ENCODE measurements at regions not wholly inside any gene's neighbourhood (a gene's known extent, or its start where the extent isn't known, plus 50 kb on each side); places are given as distances from the start of the nearest gene placed in this dataset.

DNA sequence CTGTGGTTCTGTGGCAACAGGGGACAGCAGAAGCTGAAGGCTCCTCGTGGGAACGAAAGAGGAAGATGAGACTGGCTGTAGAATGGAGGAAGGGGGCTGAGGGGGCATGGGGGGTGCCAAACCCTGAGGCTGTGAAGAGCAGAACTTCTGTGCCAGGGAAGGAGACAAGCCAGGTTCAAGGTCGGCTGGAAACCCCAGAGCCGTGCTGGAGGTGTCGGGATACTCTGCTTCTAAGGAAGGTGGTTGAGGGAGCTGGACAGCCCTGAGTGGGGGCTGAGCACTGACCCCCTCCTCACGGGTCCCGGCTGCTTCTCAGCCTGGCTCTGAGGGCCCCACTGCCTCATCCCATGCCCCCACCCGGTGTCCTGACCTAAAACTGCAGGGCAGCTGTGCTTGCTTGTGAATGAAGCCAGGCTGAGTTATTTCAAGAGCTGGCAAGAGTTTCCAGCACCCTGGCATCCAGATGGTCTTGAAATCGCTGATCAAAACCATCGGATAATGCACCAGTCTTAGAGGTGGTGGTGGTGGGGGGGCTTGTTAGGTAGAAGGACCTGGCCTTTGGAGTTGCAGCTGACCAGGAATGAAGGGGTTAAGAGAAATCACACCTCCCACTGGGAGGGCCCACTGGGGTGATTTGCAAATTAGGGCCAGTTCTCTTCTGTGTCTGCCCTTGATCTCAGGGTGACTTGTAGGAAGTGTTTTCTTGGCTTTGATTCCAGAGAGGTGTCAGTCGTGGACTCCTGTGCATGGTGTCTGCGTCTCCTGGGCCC lies 218.9 kb upstream of the C1orf174 start:
- TF ChIP-seq, protein P1, sequence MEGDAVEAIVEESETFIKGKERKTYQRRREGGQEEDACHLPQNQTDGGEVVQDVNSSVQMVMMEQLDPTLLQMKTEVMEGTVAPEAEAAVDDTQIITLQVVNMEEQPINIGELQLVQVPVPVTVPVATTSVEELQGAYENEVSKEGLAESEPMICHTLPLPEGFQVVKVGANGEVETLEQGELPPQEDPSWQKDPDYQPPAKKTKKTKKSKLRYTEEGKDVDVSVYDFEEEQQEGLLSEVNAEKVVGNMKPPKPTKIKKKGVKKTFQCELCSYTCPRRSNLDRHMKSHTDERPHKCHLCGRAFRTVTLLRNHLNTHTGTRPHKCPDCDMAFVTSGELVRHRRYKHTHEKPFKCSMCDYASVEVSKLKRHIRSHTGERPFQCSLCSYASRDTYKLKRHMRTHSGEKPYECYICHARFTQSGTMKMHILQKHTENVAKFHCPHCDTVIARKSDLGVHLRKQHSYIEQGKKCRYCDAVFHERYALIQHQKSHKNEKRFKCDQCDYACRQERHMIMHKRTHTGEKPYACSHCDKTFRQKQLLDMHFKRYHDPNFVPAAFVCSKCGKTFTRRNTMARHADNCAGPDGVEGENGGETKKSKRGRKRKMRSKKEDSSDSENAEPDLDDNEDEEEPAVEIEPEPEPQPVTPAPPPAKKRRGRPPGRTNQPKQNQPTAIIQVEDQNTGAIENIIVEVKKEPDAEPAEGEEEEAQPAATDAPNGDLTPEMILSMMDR (IDR thresholded peaks at IDR 0.05; ENCODE audit: low read depth, low read length), result no peak
- no peak overlapping the region for H3K4me3 ChIP-seq (ENCODE audit: low read depth, low read length)
- no peak for DNase-seq (ENCODE audit: low read depth, low spot score)
- in situ Hi-C loops (cut with HindIII; ENCODE audit: low sequenced_read_pairs), result no loop called here

DNA sequence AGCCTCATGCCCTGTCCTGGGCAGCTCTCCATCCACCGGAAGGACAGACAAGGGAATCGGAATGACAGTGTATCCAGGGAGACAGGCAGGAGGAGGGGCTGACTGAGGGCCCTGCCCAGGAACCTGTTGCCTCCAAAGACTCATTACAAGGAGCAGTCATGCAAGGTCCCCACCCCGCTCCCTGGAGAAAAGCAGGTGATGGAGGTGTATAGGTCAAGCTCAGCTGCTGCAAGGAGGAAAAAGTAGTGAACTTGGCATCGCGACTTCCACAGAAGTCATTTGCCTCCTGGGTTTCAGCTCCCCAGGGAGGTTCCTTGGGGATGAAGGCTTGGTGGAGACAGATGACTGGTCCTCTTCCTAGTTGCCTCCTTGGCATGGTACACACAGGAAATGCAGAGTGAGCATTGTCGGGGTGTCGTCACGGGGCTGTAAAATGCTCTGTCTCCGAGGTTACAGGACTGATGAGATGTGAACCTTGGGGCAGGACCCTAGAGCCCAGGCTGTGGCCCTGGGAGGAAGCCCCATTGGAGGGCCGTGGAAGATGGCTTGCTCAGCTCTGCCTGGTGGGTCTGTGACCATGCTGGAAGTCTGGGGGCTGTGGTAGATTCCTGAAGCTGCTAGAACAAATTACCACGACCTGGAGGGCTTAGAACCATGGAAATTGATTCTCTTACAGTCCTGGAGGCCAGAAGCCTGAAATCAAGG lies 219.6 kb upstream of the C1orf174 start:
- DNase-seq (ENCODE audit: low read depth, low spot score), result no peak
- TF ChIP-seq, protein P1 (IDR thresholded peaks at IDR 0.05; ENCODE audit: low read depth, low read length), result no peak
- in situ Hi-C loops (cut with HindIII; ENCODE audit: low sequenced_read_pairs), result no loop called here
- no peak overlapping the region for H3K4me3 ChIP-seq (ENCODE audit: low read depth, low read length)

DNA sequence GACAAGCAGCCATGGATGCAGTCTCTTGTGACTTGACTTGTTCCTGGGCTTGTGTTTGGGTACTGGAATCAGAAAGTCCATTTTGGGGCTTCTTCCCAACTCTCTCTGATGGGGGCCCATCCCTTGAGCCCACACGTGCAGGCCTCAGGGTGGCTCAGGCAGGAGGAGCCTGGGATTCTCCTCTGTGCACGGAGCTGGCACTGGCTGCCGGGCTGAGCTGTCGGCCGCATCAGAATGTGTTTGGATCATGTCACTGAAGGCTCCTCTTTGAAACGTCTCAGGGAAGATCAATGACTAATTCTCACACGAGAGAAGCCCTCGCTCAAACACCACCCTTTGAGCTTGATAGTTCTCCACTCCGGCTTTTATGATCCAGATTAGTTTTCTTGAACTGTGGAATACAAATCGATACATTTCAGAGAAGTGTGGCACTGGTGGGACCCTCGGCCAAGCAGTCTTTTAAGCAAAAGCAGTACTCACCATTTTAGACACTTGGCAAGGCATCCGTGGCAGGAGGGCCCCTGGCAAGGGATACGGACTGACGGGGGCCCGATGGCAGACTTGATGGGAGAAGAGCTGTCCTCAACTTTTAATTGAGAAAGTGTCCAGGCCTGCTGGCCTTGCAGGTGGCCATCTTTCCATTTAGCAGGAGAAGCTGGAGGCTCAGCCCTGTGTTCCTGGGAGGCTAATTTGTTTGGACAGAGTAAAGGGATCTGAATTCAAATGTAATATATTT lies 220.7 kb upstream of the C1orf174 start:
- no peak for DNase-seq (ENCODE audit: low read depth, low spot score)
- no peak overlapping the region for H3K4me3 ChIP-seq (ENCODE audit: low read depth, low read length)
- TF ChIP-seq, protein P1 (IDR thresholded peaks at IDR 0.05; ENCODE audit: low read depth, low read length), result no peak
- in situ Hi-C loops (cut with HindIII; ENCODE audit: low sequenced_read_pairs), result no loop called here

DNA sequence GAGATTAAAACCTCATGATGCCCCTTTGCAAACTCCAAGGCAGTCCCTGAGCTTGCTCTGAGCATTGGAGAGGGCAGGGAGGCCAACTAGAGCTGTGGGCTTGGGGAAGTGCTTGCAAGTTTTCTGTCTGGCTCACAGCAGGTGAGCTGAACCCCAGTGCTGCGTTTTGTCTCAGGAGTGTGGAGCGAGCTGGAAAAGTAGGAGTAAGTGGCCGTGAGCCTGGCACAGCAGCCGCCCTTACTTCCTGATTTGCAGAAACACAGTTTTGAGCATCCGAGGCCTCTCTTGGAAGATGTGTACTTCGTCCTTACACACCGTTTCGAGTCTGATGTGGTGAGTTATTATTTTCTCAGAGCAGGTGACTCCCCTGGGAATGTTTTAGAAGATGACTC lies 221.2 kb upstream of the C1orf174 start:
- in situ Hi-C loops (cut with HindIII; ENCODE audit: low sequenced_read_pairs), result no loop called here
- no peak overlapping the region for H3K4me3 ChIP-seq (ENCODE audit: low read depth, low read length)
- TF ChIP-seq, protein P1 (IDR thresholded peaks at IDR 0.05; ENCODE audit: low read depth, low read length), result no peak
- no peak for DNase-seq (ENCODE audit: low read depth, low spot score)

DNA sequence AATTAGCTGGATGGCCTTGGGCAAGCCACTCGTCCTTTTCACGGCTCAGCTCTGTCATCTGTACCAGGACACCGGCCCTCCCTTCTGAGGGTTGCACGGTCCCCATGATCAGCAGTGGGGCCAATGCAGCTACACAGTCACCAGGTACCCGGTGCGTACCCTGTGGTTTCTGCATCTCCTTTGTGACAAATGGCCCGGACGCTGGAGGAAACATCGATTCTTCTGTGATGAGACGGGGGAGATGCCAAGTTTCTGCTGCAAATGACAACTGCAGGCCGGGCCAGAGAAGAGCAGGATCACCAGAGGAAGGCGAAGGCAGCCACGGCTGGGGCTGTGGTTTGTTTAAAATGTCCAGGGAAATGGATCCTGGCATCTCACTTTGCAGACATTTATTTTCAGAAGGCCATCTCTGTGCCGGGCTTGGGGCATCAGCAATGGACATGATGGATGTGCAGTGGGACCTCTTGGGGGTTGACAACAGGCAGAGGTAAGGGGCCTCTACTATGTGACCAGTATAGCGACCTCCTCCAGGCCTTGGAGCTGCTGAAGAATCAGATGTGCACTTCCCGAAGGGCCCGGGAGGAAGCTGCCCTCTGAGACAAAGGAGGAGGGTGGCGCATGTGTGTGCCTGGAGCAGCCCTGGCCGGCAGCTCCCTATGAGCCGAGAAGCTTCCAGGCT lies 221.9 kb upstream of the C1orf174 start:
- in situ Hi-C loops (cut with HindIII; ENCODE audit: low sequenced_read_pairs), result no loop called here
- H3K4me3 ChIP-seq (ENCODE audit: low read depth, low read length), result no peak overlapping the region
- no peak for DNase-seq (ENCODE audit: low read depth, low spot score)
- TF ChIP-seq, protein P1 (IDR thresholded peaks at IDR 0.05; ENCODE audit: low read depth, low read length), result no peak

DNA sequence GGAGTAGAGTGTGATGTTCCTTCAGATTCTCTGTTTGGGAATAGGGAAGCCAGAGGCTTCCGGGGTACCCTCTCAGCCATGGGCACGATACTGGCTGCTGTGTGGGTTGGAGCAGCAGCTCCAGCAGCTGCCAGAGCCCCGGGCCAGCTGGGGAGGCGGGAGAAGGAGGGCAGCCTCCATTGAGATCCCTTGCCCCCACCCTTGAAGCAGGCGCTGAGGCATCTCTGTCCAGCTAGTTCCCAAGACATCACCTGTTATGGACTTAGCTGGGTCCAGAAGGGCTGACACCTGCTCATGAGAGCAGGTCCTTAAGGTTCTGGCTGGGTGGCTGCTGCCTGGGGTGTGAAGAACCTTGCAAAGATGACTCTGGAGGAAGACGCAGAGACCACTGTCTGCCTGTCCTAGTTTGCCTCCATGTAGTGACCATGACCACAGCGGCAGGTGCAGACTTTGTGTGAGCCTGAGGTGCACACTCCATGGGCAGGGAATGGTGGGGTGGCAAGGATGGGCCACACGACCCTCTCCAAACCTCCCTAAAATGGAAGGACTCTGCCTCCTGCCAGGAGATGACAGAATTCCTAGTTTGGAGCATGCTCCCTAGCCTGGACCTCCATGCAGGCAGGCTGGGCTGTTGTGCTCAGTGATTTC lies 222.6 kb upstream of the C1orf174 start:
- no peak overlapping the region for H3K4me3 ChIP-seq (ENCODE audit: low read depth, low read length)
- TF ChIP-seq, protein P1 (IDR thresholded peaks at IDR 0.05; ENCODE audit: low read depth, low read length), result no peak
- in situ Hi-C loops (cut with HindIII; ENCODE audit: low sequenced_read_pairs), result no loop called here
- DNase-seq (ENCODE audit: low read depth, low spot score), result no peak

All from astrocyte of the spinal cord (primary cell).